OCI-LY7 (cell line): ENCODE measurements at regions not wholly inside any gene's neighbourhood (a gene's known extent, or its start where the extent isn't known, plus 50 kb on each side); places are given as distances from the start of the nearest gene placed in this dataset.

Experiments used
- CTCF ChIP-seq: fragments of 200-600 bp; sonication (generic); conservative IDR thresholded peaks from 2 replicates; pipeline ENCODE4 v1.5.1; 2014; ENCODE audit warnings: mild to moderate bottlenecking, antibody characterized with exemption, low read length, moderate library complexity, mixed read lengths
- EZH2phosphoT487 ChIP-seq: fragments of 200-600 bp; sonication (generic); IDR thresholded peaks from 2 replicates; pipeline ENCODE4 v1.6.1; 2018; ENCODE audit warnings: low read depth, borderline replicate concordance, mild to moderate bottlenecking, mixed run types, antibody characterized with exemption, low read length, moderate library complexity, mixed read lengths

GRCh38 chr3:22315925-22316324 is 564.9 kb upstream of the ZNF385D start:
- no peak for TF ChIP-seq CTCF
- TF ChIP-seq EZH2phosphoT487, result no peak
